SH-SY5Y (cell line): ENCODE measurements at regions not wholly inside any gene's neighbourhood (a gene's known extent, or its start where the extent isn't known, plus 50 kb on each side); places are given as distances from the start of the nearest gene placed in this dataset.

Experiments
- GATA2 ChIP-seq: IDR thresholded peaks from 2 replicates; pipeline ENCODE4 v1.6.1; 2011; ENCODE audit warnings: mild to moderate bottlenecking, low read depth, low read length
- GATA3 ChIP-seq: IDR thresholded peaks from 2 replicates; pipeline ENCODE4 v1.6.1; 2011; ENCODE audit warnings: low read depth, mild to moderate bottlenecking, low read length, moderate library complexity

GRCh38 chr18:46247942-46248341 lies 143.8 kb downstream of the HAUS1 start:
- no peak for TF ChIP-seq GATA2
- TF ChIP-seq GATA3, result no peak
